CD4-positive, alpha-beta T cell (primary cell): ENCODE measurements at regions not wholly inside any gene's neighbourhood (a gene's known extent, or its start where the extent isn't known, plus 50 kb on each side); places are given as distances from the start of the nearest gene placed in this dataset.

Experiments used
- ATAC-seq: fragments of 200-7000 bp; cut with Tn5 transposase; one replicate; pipeline ENCODE4 v1.10.0; 2022; ENCODE audit warnings: mild to moderate bottlenecking; ENCODE audit not compliant: poor library complexity
- CTCF ChIA-PET: fragments of 350-600 bp; sonication (Branson Sonifier 250); formaldehyde crosslinking; loops from one replicate; lab custom pipeline; 2021; ENCODE audit warnings: antibody characterized with exemption, inconsistent platforms; lab: Charles Lee
- POLR2A ChIA-PET: fragments of 350-600 bp; sonication (Branson Sonifier 250); formaldehyde crosslinking; loops from one replicate; lab custom pipeline; 2021; ENCODE audit warnings: antibody characterized with exemption, inconsistent platforms; lab: Charles Lee
- DNase-seq, 14 experiments: peaks; one replicate each; pipeline ENCODE4 v3.0.0-alpha.2; 2013 to 2020; ENCODE audit warnings: mixed read lengths in 2 of 14
- H3K27ac ChIP-seq, 2 donors: one replicate each; pipeline versions ENCODE4 v1.5.1 to v1.7.0; 2013; ENCODE audit warnings: low read length in 2 of 2, low read depth in 1 of 2, mild to moderate bottlenecking in 1 of 2
- H3K27me3 ChIP-seq, 2 experiments: 1 replicate in 1 of 2; 2 replicates in 1 of 2; pipeline versions ENCODE4 v1.6.1 to v1.7.0; 2013; ENCODE audit warnings: low read length in 2 of 2, control low read depth in 1 of 2, mild to moderate bottlenecking in 1 of 2, moderate library complexity in 1 of 2; ENCODE audit not compliant: insufficient read depth in 2 of 2, control insufficient read depth in 1 of 2
- H3K36me3 ChIP-seq: one replicate; pipeline ENCODE4 v1.6.1; 2013; ENCODE audit warnings: low read length, control low read depth; ENCODE audit not compliant: insufficient read depth
- H3K4me1 ChIP-seq: one replicate; pipeline ENCODE4 v1.6.1; 2013; ENCODE audit warnings: low read length, control low read depth; ENCODE audit not compliant: insufficient read depth
- H3K4me3 ChIP-seq: one replicate; pipeline ENCODE4 v1.5.1; 2013; ENCODE audit warnings: mild to moderate bottlenecking, low read length, moderate library complexity
- H3K9me3 ChIP-seq, 2 experiments: 1 replicate in 1 of 2; 2 replicates in 1 of 2; pipeline versions ENCODE4 v1.6.1 to v1.7.0; 2013; ENCODE audit warnings: low read length in 2 of 2, mild to moderate bottlenecking in 2 of 2, control low read depth in 1 of 2, moderate library complexity in 1 of 2; ENCODE audit not compliant: control insufficient read depth in 1 of 2, insufficient read depth in 1 of 2
- H3K27ac Mint-ChIP-seq: one replicate; pipeline ENCODE4 v1.8.0; 2020; ENCODE audit warnings: mixed read lengths
- H3K27me3 Mint-ChIP-seq: one replicate; pipeline ENCODE4 v1.8.0; 2021; ENCODE audit warnings: mixed read lengths
- H3K36me3 Mint-ChIP-seq: one replicate; pipeline ENCODE4 v1.8.0; 2021; ENCODE audit warnings: low read depth, mixed read lengths
- H3K4me1 Mint-ChIP-seq: one replicate; pipeline ENCODE4 v1.8.0; 2021; ENCODE audit warnings: low read depth, mixed read lengths
- H3K4me3 Mint-ChIP-seq: one replicate; pipeline ENCODE4 v1.8.0; 2020; ENCODE audit warnings: mild to moderate bottlenecking, mixed read lengths
- H3K9me3 Mint-ChIP-seq: one replicate; pipeline ENCODE4 v1.8.0; 2020; ENCODE audit warnings: mixed read lengths
- CTCF ChIP-seq: fragments of 200-600 bp; IDR thresholded peaks from one replicate; pipeline ENCODE4 v1.8.0; 2022; ENCODE audit warnings: antibody characterized with exemption, mild to moderate bottlenecking
- intact Hi-C, 2 experiments: fragments of 100-400 bp; cut with DNase I in 1 of 2; cut with micrococcal nuclease in 1 of 2; formaldehyde crosslinking; loops; one replicate each; pipeline versions ENCODE4 v1.15.1 to v1.9.0; 2023 to 2025; cut with DNase I, micrococcal nuclease

DNA sequence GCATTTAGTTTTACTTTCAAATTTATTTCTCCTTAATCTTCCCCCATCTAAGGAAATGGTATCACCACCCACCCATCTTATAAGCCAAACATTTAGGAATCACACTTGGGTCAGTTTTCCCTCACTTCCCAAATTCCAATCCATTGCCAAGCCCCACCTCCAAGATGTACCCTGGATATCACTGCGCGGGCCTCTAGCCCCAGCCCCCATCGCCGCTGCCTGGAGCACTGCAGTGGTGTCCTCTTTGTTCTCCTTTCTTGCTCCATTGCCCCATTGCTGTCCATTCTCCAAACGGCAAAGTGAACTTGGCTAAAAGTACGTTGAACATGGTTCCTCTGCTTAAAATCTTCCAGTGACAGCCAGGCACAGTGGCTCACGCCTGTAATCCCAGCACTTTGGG, 267.8 kb downstream of the SHOX2 start:
- Mint-ChIP-seq H3K27ac (no peak overlapping the region), H3K9me3 (no peaks in the 10 kb centered on the region), H3K4me1 (no peaks in the 10 kb centered on the region), H3K4me3 (no peak overlapping the region), H3K27me3 (peaks cover 10% of the 10 kb centered on the region), H3K36me3 (no peaks in the 10 kb centered on the region)
- Histone ChIP-seq H3K4me3 (no peak overlapping the region), H3K4me1 (no peaks in the 10 kb centered on the region), H3K27ac (no peak overlapping the region), H3K27me3 (no peaks in the 10 kb centered on the region), H3K9me3 (peaks cover 0 to 5% of the 10 kb centered on the region in 2 experiments), H3K36me3 (no peaks in the 10 kb centered on the region)
- intact Hi-C loops = no loop called here
- TF ChIP-seq CTCF = no peak
- POLR2A ChIA-PET = no interaction called here
- no peak for DNase-seq
- ATAC-seq = no peak
- CTCF ChIA-PET = no interaction called here

- CTCF ChIA-PET = no interaction called here
- ATAC-seq (no peak), DNase-seq (no peak)
- Mint-ChIP-seq H3K9me3 (no peaks in the 10 kb centered on the region), H3K4me3 (no peak overlapping the region), H3K27ac (no peak overlapping the region), H3K36me3 (no peaks in the 10 kb centered on the region), H3K4me1 (no peaks in the 10 kb centered on the region), H3K27me3 (peaks cover 10% of the 10 kb centered on the region)
- no peaks in the 10 kb centered on the region for H3K4me1 ChIP-seq
- no peak overlapping the region for H3K27ac ChIP-seq
- POLR2A ChIA-PET = no interaction called here
- no peak overlapping the region for H3K4me3 ChIP-seq
- H3K27me3 ChIP-seq = no peaks in the 10 kb centered on the region
- intact Hi-C loops = no loop called here
- no peak for TF ChIP-seq CTCF
- no peaks in the 10 kb centered on the region for H3K36me3 ChIP-seq
- peaks cover 0 to 5% of the 10 kb centered on the region in 2 experiments for H3K9me3 ChIP-seq
These were observed 268.9 kb downstream of the SHOX2 start for GRCh38 chr3:157837336-157837735.

DNA sequence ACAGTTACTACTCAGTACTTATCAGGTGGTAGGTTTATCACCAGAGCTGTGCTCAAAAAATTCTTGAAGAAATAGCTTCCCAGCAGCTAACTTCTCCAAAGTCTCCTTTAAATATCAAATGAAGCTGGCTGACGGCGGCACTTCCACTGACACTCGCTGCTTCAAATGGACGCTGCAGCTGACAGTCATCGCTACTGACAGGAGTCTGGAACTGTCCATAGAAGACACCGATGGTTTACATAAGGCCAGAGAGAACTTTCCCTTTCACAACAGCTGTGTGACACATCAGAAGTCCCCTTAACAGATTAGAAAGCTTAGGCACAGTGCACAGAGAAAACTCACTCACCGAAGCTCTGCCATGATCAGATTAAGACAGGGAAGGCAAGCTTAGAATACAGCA, 270.2 kb downstream of the SHOX2 start:
- H3K4me3 ChIP-seq = no peak overlapping the region
- ATAC-seq (no peak), DNase-seq (no peak)
- H3K27ac Mint-ChIP-seq = no peak overlapping the region
- H3K9me3 Mint-ChIP-seq = no peaks in the 10 kb centered on the region
- H3K9me3 ChIP-seq = peaks cover 0 to 5% of the 10 kb centered on the region in 2 experiments
- intact Hi-C loops = no loop called here
- TF ChIP-seq CTCF = no peak
- ChIA-PET POLR2A (no interaction called here), CTCF (interaction anchor here (1.6 kb wide), 1 partner anchor 12 kb away, joined by 3 read pairs; no protein-coding TSS in a partner anchor)
- no peaks in the 10 kb centered on the region for H3K36me3 ChIP-seq
- peaks cover 10% of the 10 kb centered on the region for H3K27me3 Mint-ChIP-seq
- no peaks in the 10 kb centered on the region for H3K4me1 ChIP-seq
- no peak overlapping the region for H3K4me3 Mint-ChIP-seq
- H3K27me3 ChIP-seq = no peaks in the 10 kb centered on the region
- H3K4me1 Mint-ChIP-seq = no peaks in the 10 kb centered on the region
- no peak overlapping the region for H3K27ac ChIP-seq
- no peaks in the 10 kb centered on the region for H3K36me3 Mint-ChIP-seq
